ENCODE measurements at regions not wholly inside any gene's neighbourhood (a gene's known extent, or its start where the extent isn't known, plus 50 kb on each side); places are given as distances from the start of the nearest gene placed in this dataset.
A peak's percentile ranks its signal among the peaks of the same experiment; 100 is the strongest.
"Not testable (repeated sequence)": the region's sequence is repeated elsewhere in the genome, so short reads cannot be mapped to it uniquely, and the experiment has no call there.

GRCh38 chr12:28708918-28709371 lies 440.1 kb upstream of the FAR2 start:
- DNase-seq, result peak in 1 of 2 experiments; percentile 5
- TF ChIP-seq POLR2A (IDR thresholded peaks at IDR 0.05; ENCODE audit: low read length) (no peak), GATA1 (IDR thresholded peaks at IDR 0.05; ENCODE audit: low read depth, low read length) (no peak)

- no peak for DNase-seq
- no peak for TF ChIP-seq GATA1 (IDR thresholded peaks at IDR 0.05; ENCODE audit: low read depth, low read length)
- TF ChIP-seq POLR2A (IDR thresholded peaks at IDR 0.05; ENCODE audit: low read length), result no peak
Observed at GRCh38 chr12:28709986-28710685, 438.9 kb upstream of the FAR2 start.

GRCh38 chr12:28710882-28711281 lies 438.2 kb upstream of the FAR2 start:
- TF ChIP-seq GATA1 (IDR thresholded peaks at IDR 0.05; ENCODE audit: low read depth, low read length) (no peak), POLR2A (IDR thresholded peaks at IDR 0.05; ENCODE audit: low read length) (no peak)
- DNase-seq, result no peak

- TF ChIP-seq GATA1 (IDR thresholded peaks at IDR 0.05; ENCODE audit: low read depth, low read length), result no peak
- TF ChIP-seq POLR2A (IDR thresholded peaks at IDR 0.05; ENCODE audit: low read length), result no peak
- no peak for DNase-seq
Observed at GRCh38 chr12:28711421-28711820, 437.7 kb upstream of the FAR2 start.

- no peak for TF ChIP-seq POLR2A (IDR thresholded peaks at IDR 0.05; ENCODE audit: low read length)
- no peak for TF ChIP-seq GATA1 (IDR thresholded peaks at IDR 0.05; ENCODE audit: low read depth, low read length)
- no peak for DNase-seq
Observed at GRCh38 chr12:28742791-28743190, 406.3 kb upstream of the FAR2 start.

GRCh38 chr12:28746734-28747325 lies 402.2 kb upstream of the FAR2 start:
- DNase-seq, result no peak
- no peak for TF ChIP-seq POLR2A (IDR thresholded peaks at IDR 0.05; ENCODE audit: low read length)
- no peak for TF ChIP-seq GATA1 (IDR thresholded peaks at IDR 0.05; ENCODE audit: low read depth, low read length)

GRCh38 chr12:28750946-28751685 lies 398.0 kb upstream of the FAR2 start:
- no peak for DNase-seq
- no peak for TF ChIP-seq GATA1 (IDR thresholded peaks at IDR 0.05; ENCODE audit: low read depth, low read length)
- no peak for TF ChIP-seq POLR2A (IDR thresholded peaks at IDR 0.05; ENCODE audit: low read length)

GRCh38 chr12:28755027-28755426 lies 394.1 kb upstream of the FAR2 start:
- TF ChIP-seq GATA1 (IDR thresholded peaks at IDR 0.05; ENCODE audit: low read depth, low read length) (no peak), POLR2A (IDR thresholded peaks at IDR 0.05; ENCODE audit: low read length) (no peak)
- no peak for DNase-seq

GRCh38 chr12:28759333-28759732 lies 389.7 kb upstream of the FAR2 start:
- no peak for TF ChIP-seq GATA1 (IDR thresholded peaks at IDR 0.05; ENCODE audit: low read depth, low read length)
- TF ChIP-seq POLR2A (IDR thresholded peaks at IDR 0.05; ENCODE audit: low read length), result no peak
- DNase-seq, result no peak

- not testable (repeated sequence) for DNase-seq
Observed at GRCh38 chr12:28760040-28760903, 388.8 kb upstream of the FAR2 start.

GRCh38 chr12:28761897-28762296 lies 387.2 kb upstream of the FAR2 start:
- DNase-seq, result not testable (repeated sequence)

GRCh38 chr12:28766398-28766797 lies 382.7 kb upstream of the FAR2 start:
- DNase-seq, result no peak
- no peak for TF ChIP-seq GATA1 (IDR thresholded peaks at IDR 0.05; ENCODE audit: low read depth, low read length)
- TF ChIP-seq POLR2A (IDR thresholded peaks at IDR 0.05; ENCODE audit: low read length), result no peak

- DNase-seq, result no peak
- TF ChIP-seq GATA1 (IDR thresholded peaks at IDR 0.05; ENCODE audit: low read depth, low read length) (no peak), POLR2A (IDR thresholded peaks at IDR 0.05; ENCODE audit: low read length) (no peak)
Observed at GRCh38 chr12:28767836-28768348, 381.2 kb upstream of the FAR2 start.

- DNase-seq, result no peak
- no peak for TF ChIP-seq GATA1 (IDR thresholded peaks at IDR 0.05; ENCODE audit: low read depth, low read length)
- TF ChIP-seq POLR2A (IDR thresholded peaks at IDR 0.05; ENCODE audit: low read length), result no peak
Observed at GRCh38 chr12:28770322-28770721, 378.8 kb upstream of the FAR2 start.

Measured in erythroblast (primary cell).